KBM-7 (cell line): ENCODE measurements at regions not wholly inside any gene's neighbourhood (a gene's known extent, or its start where the extent isn't known, plus 50 kb on each side); places are given as distances from the start of the nearest gene placed in this dataset.
A peak's percentile ranks its signal among the peaks of the same experiment; 100 is the strongest.

Experiments
- DNase-seq: peaks from one replicate; pipeline ENCODE4 v3.0.0-alpha.2; 2015
- in situ Hi-C: fragments of 300-500 bp; cut with MboI; formaldehyde crosslinking; loops from 2 replicates; pipeline ENCODE4 v1.14.3; 2020; ENCODE audit warnings: low sequenced_read_pairs, low pct_unique_long_range_greater_than_20kb, mixed read lengths

DNA sequence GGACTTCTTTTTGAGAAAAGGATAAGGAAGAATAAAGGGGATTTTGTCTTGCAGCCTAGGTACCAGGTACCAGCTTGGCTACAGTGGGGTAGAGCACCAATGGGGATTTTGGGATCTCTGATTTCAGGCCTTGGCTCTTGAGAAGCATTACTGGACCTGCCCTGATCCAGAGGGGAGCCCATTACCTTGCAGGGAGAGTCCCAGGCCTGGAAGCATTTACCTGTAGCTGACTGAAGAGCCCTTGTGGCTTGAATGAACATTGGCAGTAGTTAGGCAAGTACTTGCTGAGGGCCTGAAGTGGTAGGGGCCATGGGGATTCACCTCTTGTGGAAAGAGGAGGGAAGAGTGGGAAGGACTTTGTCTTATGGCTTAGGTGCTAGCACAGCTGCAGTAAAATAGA is 308.2 kb upstream of the FBXO33 start:
- in situ Hi-C loops = no loop called here

GRCh38 chr14:39739796-39740195 is 307.6 kb upstream of the FBXO33 start:
- no peak for DNase-seq
- in situ Hi-C loops = no loop called here

More for the DNA sequence above, 308.2 kb upstream of the FBXO33 start:
- no peak for DNase-seq

DNA sequence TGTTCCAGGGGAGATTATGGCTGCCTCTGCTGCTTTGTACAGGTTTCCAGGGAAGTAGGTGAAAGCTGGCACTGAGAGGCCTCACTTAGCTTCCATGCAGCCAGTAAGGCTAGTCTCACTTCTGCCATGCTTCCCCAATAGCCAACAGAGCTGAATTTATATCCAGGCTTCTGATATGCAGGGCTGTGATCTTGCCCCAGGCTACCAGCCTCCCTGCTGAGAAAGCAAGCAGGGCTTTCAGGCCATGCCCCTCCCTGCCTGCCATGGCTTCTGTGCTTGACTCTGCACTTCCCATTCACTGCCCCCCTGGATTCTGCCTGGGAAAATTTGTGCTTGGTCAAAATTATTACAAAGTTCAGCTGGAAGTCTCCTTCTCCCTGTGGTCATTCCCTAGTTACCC is 302.1 kb upstream of the FBXO33 start:
- no peak for DNase-seq
- in situ Hi-C loops = no loop called here

GRCh38 chr14:39733741-39734140 is 301.5 kb upstream of the FBXO33 start:
- DNase-seq = no peak
- in situ Hi-C loops = no loop called here

DNA sequence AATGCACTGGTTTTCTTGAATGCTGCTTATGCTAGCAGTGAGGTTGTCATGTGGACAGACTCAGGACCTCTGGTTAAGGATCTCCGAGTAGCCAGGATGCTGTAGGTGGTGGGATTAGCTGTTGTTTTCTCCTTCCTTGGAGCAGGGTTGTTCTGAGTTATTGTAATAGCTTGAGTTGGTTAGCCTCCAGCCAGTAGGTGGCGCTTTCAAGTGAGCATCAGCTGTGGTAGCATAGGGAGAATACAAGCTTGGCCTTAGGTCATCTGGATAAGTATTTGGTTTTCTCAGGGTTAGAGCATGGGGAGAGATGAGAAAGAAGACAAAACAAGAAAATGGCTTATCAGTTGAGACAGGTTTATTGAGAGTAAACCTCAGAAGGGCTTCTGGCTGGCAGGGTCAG is 299.7 kb upstream of the FBXO33 start:
- peak; percentile 8 for DNase-seq
- in situ Hi-C loops = no loop called here

- in situ Hi-C loops = no loop called here
- no peak for DNase-seq
These were observed 294.3 kb upstream of the FBXO33 start for GRCh38 chr14:39726563-39726962.

DNA sequence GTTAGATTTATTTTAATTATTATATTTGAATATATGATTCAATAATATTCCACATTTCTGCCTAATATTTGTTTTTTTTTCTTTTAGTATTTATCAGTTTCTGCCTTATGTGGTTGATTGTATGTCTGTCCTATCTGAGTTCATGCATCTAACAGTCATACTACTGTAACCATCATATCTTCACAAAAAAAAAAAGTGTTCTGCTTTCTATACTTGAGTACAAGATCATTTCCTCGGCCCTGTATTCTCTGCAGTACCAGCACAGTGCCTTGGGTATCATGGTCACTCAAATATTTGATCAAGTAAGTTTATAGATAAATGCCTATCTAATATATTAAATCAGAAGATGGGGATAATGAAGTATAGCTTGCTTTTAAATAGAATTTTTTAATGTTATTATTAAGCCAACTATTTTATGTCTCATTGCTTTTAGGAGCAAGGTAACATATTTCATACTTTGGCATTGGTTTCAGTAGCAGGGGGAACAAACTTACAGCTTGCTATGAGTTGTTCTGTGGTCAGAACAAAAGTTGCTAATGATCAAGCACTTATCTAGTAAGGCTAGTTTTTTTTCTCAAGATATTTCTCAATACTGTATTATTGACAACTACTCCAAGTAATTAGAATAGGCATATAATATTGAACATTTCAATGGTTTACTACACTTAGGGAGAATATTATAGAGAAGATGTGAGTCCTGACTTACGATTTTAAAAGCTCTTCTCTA is 290.5 kb upstream of the FBXO33 start:
- no peak for DNase-seq
- in situ Hi-C loops = no loop called here

DNA sequence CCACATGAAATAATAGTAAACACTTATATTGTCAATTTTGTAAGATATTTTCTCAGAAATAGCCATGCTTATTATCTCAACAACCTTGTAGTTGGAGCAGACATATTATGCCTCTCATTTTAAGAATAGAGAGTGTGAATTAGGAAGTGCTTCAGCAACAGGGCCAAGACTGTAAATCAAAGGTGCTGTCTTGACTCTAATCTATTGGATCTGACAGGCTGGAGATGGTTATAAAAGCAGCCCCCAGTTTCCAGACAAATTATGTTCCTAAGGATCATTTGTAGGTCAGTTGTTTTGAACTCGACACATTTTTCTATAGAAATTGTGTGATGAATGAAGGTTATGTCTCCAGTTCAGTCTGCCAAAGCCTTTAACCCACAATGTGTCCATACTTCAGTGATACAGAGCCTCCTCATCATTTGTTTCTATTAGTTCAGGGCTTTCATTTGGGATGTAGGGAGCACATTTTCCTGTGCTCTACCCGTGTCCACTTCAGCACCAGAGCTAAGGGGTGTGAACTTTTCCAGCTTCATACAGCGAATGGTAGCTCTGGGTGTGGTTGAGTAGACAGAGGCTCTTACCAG is 284.8 kb upstream of the FBXO33 start:
- DNase-seq = no peak
- in situ Hi-C loops = no loop called here

GRCh38 chr14:39712293-39712999 is 280.2 kb upstream of the FBXO33 start:
- in situ Hi-C loops = no loop called here
- no peak for DNase-seq

DNA sequence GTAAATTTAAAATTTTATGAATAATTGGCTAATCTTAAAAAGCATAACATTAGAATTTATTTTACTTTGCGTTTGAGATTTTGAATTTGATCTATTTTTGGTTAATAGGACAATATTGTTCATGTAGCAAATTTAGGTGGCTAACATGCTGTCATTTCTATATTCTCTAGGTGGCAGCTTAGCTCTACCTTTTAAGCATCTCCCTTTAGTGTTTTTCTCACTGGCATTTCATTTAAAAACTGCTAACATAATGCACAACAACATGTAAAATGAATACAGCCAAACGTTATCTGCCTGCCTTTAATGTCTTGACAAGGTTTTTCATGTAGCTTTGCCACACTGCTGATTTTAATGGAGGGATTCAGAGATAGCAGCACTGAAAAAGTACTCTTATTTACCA is 272.4 kb upstream of the FBXO33 start:
- in situ Hi-C loops = no loop called here
- DNase-seq = no peak

DNA sequence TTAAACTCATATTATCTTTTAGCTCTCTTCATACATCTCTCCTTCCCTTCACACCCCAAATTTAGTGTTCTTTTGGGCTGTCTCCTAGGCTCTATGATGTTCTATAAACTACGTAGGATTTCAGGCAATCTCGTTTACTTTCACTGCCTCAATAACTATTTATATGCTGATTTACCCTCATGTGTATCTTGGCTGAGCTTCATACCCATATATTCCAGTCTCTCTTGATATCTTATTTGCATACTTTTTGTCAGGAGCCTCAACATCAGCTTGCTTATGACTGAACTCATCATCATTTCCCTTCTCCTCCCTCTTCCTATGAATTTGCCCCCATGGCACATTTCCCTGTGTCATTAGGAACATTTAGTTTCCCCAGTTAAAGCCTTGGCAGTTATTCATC is 262.1 kb upstream of the FBXO33 start:
- in situ Hi-C loops = no loop called here
- DNase-seq = no peak

GRCh38 chr14:39683691-39684260 is 251.5 kb upstream of the FBXO33 start:
- in situ Hi-C loops = no loop called here
- DNase-seq = no peak

- DNase-seq = no peak
- in situ Hi-C loops = no loop called here
These were observed 250.3 kb upstream of the FBXO33 start for GRCh38 chr14:39682582-39682981.

GRCh38 chr14:39681782-39682399 is 249.7 kb upstream of the FBXO33 start:
- in situ Hi-C loops = no loop called here
- DNase-seq = no peak

- in situ Hi-C loops = no loop called here
These were observed 248.5 kb upstream of the FBXO33 start for GRCh38 chr14:39680777-39681176.

GRCh38 chr14:39673734-39674133 is 241.5 kb upstream of the FBXO33 start:
- DNase-seq = no peak

More at GRCh38 chr14:39680777-39681176, 248.5 kb upstream of the FBXO33 start:
- no peak for DNase-seq

GRCh38 chr14:39673270-39673711 is 241.1 kb upstream of the FBXO33 start:
- no peak for DNase-seq
- in situ Hi-C loops = no loop called here

More at GRCh38 chr14:39673734-39674133, 241.5 kb upstream of the FBXO33 start:
- in situ Hi-C loops = no loop called here

DNA sequence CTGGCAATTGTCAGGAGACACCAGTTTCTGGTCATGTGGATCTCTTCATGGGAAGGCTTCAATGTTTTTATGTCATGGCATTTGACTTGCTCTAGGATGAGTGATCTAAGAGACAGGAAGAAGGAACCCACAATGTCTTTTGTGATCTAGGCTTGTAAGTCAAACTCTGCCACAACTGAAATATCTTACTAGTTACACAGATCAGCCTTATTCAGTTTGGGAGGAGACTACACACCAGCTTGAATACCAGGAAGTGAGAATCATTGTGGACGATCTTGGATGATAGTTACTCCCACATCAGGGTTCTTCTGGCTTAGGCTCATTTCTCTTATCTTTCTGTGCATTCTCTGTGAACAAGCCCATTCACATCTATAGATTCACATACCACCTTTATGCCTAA is 236.2 kb upstream of the FBXO33 start:
- in situ Hi-C loops = no loop called here
- DNase-seq = no peak

- DNase-seq = no peak
- in situ Hi-C loops = no loop called here
These were observed 234.2 kb upstream of the FBXO33 start for GRCh38 chr14:39666386-39666785.

DNA sequence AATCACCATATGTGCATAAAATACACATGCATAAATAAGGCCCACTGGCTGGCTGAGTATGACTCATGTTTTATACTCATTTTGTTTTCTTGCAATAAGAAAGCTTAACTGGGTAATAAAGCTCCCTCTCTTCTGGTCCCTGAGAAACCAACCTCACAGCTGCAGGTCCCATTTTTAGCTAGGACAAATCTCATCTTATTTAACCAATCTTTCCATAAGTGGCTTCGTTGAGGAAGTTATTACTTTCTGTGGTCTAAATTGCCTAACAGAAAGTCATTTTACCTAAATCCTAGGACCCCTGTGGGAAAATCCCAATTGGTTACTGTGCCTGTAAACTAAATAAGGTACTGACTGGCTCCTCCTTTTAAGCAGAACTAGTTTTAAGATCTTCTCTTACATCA is 232.8 kb upstream of the FBXO33 start:
- in situ Hi-C loops = no loop called here
- DNase-seq = peak; percentile 3
